ENCODE measurements at regions not wholly inside any gene's neighbourhood (a gene's known extent, or its start where the extent isn't known, plus 50 kb on each side); places are given as distances from the start of the nearest gene placed in this dataset.

- Histone ChIP-seq H3K27me3 (ENCODE audit: control insufficient read depth in 3 of 3, insufficient read depth in 3 of 3, low read length in 3 of 3) (peaks cover 3 to 8% (median 5%) of the 10 kb centered on the region in 3 donors), H3K4me1 (ENCODE audit: control insufficient read depth in 3 of 3, insufficient read depth in 3 of 3, low read length in 3 of 3) (no peaks in the 10 kb centered on the region), H3K36me3 (ENCODE audit: control insufficient read depth in 3 of 3, insufficient read depth in 3 of 3, low read length in 3 of 3) (no peaks in the 10 kb centered on the region), H3K4me3 (ENCODE audit: low read length in 3 of 3) (no peak overlapping the region), H3K9ac (ENCODE audit: low read depth in 1 of 3, low read length in 3 of 3) (no peak overlapping the region), H3K27ac (ENCODE audit: low read depth, low read length) (no peak overlapping the region), H3K9me3 (ENCODE audit: control insufficient read depth in 3 of 3, low read length in 3 of 3) (no peaks in the 10 kb centered on the region)
Measured at GRCh38 chr18:78914249-78914935, 65.2 kb upstream of the SALL3 start.

GRCh38 chr18:78915446-78916008 lies 64.1 kb upstream of the SALL3 start:
- H3K9ac ChIP-seq (ENCODE audit: low read depth in 1 of 3, low read length in 3 of 3): no peak overlapping the region
- H3K9me3 ChIP-seq (ENCODE audit: control insufficient read depth in 3 of 3, low read length in 3 of 3): no peaks in the 10 kb centered on the region
- no peak overlapping the region for H3K27ac ChIP-seq (ENCODE audit: low read depth, low read length)
- H3K27me3 ChIP-seq (ENCODE audit: control insufficient read depth in 3 of 3, insufficient read depth in 3 of 3, low read length in 3 of 3): peaks cover 3 to 8% (median 5%) of the 10 kb centered on the region in 3 donors
- no peaks in the 10 kb centered on the region for H3K36me3 ChIP-seq (ENCODE audit: control insufficient read depth in 3 of 3, insufficient read depth in 3 of 3, low read length in 3 of 3)
- H3K4me3 ChIP-seq (ENCODE audit: low read length in 3 of 3): no peak overlapping the region
- no peaks in the 10 kb centered on the region for H3K4me1 ChIP-seq (ENCODE audit: control insufficient read depth in 3 of 3, insufficient read depth in 3 of 3, low read length in 3 of 3)

DNA sequence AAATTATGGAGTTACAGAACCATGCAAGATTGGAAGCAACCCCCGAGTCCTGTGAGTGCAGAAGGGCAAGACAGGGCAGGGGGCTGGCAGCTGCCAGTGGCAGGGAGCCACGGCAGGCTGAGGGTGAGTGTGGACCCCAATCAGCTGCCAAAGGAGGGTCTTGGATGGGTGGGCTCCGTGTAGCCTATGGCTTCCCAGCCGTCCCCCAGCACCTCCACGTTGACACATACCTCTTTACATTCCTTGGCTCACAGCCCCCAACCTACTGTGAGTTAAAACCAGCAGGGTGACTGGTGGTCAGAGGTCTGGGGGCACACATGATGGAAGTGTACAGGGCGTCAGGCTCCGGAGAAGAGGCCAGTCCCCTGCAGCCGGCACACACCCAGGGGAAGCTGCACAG lies 60.9 kb upstream of the SALL3 start:
- Histone ChIP-seq H3K9me3 (ENCODE audit: control insufficient read depth in 3 of 3, low read length in 3 of 3) (peaks cover 0 to 4% (median 0%) of the 10 kb centered on the region in 3 donors), H3K9ac (ENCODE audit: low read depth in 1 of 3, low read length in 3 of 3) (no peak overlapping the region), H3K4me1 (ENCODE audit: control insufficient read depth in 3 of 3, insufficient read depth in 3 of 3, low read length in 3 of 3) (no peaks in the 10 kb centered on the region), H3K36me3 (ENCODE audit: control insufficient read depth in 3 of 3, insufficient read depth in 3 of 3, low read length in 3 of 3) (no peaks in the 10 kb centered on the region), H3K4me3 (ENCODE audit: low read length in 3 of 3) (no peak overlapping the region), H3K27me3 (ENCODE audit: control insufficient read depth in 3 of 3, insufficient read depth in 3 of 3, low read length in 3 of 3) (peaks cover 3 to 20% (median 5%) of the 10 kb centered on the region in 3 donors), H3K27ac (ENCODE audit: low read depth, low read length) (no peak overlapping the region)

GRCh38 chr18:78919956-78920355 lies 59.7 kb upstream of the SALL3 start:
- no peak overlapping the region for H3K4me3 ChIP-seq (ENCODE audit: low read length in 3 of 3)
- H3K4me1 ChIP-seq (ENCODE audit: control insufficient read depth in 3 of 3, insufficient read depth in 3 of 3, low read length in 3 of 3): no peaks in the 10 kb centered on the region
- no peak overlapping the region for H3K27ac ChIP-seq (ENCODE audit: low read depth, low read length)
- H3K27me3 ChIP-seq (ENCODE audit: control insufficient read depth in 3 of 3, insufficient read depth in 3 of 3, low read length in 3 of 3): peaks cover under 1 to 17% (median 3%) of the 10 kb centered on the region in 3 donors
- no peaks in the 10 kb centered on the region for H3K36me3 ChIP-seq (ENCODE audit: control insufficient read depth in 3 of 3, insufficient read depth in 3 of 3, low read length in 3 of 3)
- H3K9ac ChIP-seq (ENCODE audit: low read depth in 1 of 3, low read length in 3 of 3): no peak overlapping the region
- peaks cover 0 to 4% (median 0%) of the 10 kb centered on the region in 3 donors for H3K9me3 ChIP-seq (ENCODE audit: control insufficient read depth in 3 of 3, low read length in 3 of 3)

GRCh38 chr18:78920456-78921138 lies 59.0 kb upstream of the SALL3 start:
- Histone ChIP-seq H3K36me3 (ENCODE audit: control insufficient read depth in 3 of 3, insufficient read depth in 3 of 3, low read length in 3 of 3) (no peaks in the 10 kb centered on the region), H3K4me1 (ENCODE audit: control insufficient read depth in 3 of 3, insufficient read depth in 3 of 3, low read length in 3 of 3) (no peaks in the 10 kb centered on the region), H3K4me3 (ENCODE audit: low read length in 3 of 3) (no peak overlapping the region), H3K9ac (ENCODE audit: low read depth in 1 of 3, low read length in 3 of 3) (no peak overlapping the region), H3K27ac (ENCODE audit: low read depth, low read length) (no peak overlapping the region), H3K27me3 (ENCODE audit: control insufficient read depth in 3 of 3, insufficient read depth in 3 of 3, low read length in 3 of 3) (peaks cover 0 to 13% (median 3%) of the 10 kb centered on the region in 3 donors), H3K9me3 (ENCODE audit: control insufficient read depth in 3 of 3, low read length in 3 of 3) (peaks cover 0 to 4% (median 0%) of the 10 kb centered on the region in 3 donors)

DNA sequence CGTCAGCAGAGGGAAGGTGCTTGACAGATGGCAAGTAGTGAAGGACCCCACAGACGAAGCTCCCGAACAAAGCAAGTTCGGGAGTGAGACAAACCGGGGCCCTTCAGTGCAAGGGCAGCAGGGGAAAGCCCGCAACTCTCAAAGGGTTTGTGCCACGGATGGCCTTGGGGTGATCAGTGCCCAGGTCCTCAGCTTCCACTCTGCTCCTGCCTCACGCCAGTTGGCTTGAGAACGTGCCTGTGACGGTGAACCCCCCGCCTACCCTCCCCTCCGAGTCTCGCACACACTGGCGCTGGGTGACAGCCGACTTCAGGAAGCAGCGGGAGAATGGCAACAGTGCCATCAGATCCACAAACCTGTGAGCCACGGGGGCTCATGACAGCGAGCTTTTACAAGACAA lies 56.8 kb upstream of the SALL3 start:
- no peak overlapping the region for H3K27ac ChIP-seq (ENCODE audit: low read depth, low read length)
- H3K9me3 ChIP-seq (ENCODE audit: control insufficient read depth in 3 of 3, low read length in 3 of 3): peaks cover 0 to 4% (median 0%) of the 10 kb centered on the region in 3 donors
- H3K4me1 ChIP-seq (ENCODE audit: control insufficient read depth in 3 of 3, insufficient read depth in 3 of 3, low read length in 3 of 3): no peaks in the 10 kb centered on the region
- H3K27me3 ChIP-seq (ENCODE audit: control insufficient read depth in 3 of 3, insufficient read depth in 3 of 3, low read length in 3 of 3): peaks cover 0 to 14% (median 3%) of the 10 kb centered on the region in 3 donors
- no peak overlapping the region for H3K9ac ChIP-seq (ENCODE audit: low read depth in 1 of 3, low read length in 3 of 3)
- H3K36me3 ChIP-seq (ENCODE audit: control insufficient read depth in 3 of 3, insufficient read depth in 3 of 3, low read length in 3 of 3): no peaks in the 10 kb centered on the region
- H3K4me3 ChIP-seq (ENCODE audit: low read length in 3 of 3): no peak overlapping the region

DNA sequence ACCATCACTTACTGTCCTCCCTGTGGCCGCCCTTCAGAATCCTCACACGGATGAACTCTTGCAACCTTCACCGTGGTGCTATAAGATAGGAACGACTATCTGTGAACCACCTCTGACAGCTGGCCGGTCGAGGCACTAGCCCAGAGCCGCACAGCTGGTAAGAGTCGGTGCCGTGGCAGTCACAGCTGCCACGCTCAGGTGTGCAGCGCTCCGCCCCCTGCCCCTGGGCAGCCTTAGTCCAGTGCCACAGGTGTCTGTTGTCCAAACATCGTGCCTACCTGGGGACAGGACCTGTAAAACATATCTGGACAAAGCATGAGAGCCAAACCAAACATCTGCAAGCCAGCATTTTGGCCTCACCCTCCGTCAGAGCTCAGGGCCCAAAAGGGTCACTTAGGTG lies 55.3 kb upstream of the SALL3 start:
- no peak overlapping the region for H3K9ac ChIP-seq (ENCODE audit: low read depth in 1 of 3, low read length in 3 of 3)
- no peaks in the 10 kb centered on the region for H3K4me1 ChIP-seq (ENCODE audit: control insufficient read depth in 3 of 3, insufficient read depth in 3 of 3, low read length in 3 of 3)
- peaks cover 0 to 4% (median 0%) of the 10 kb centered on the region in 3 donors for H3K9me3 ChIP-seq (ENCODE audit: control insufficient read depth in 3 of 3, low read length in 3 of 3)
- no peak overlapping the region for H3K4me3 ChIP-seq (ENCODE audit: low read length in 3 of 3)
- no peak overlapping the region for H3K27ac ChIP-seq (ENCODE audit: low read depth, low read length)
- no peaks in the 10 kb centered on the region for H3K36me3 ChIP-seq (ENCODE audit: control insufficient read depth in 3 of 3, insufficient read depth in 3 of 3, low read length in 3 of 3)
- H3K27me3 ChIP-seq (ENCODE audit: control insufficient read depth in 3 of 3, insufficient read depth in 3 of 3, low read length in 3 of 3): peaks cover 0 to 14% (median 3%) of the 10 kb centered on the region in 3 donors

DNA sequence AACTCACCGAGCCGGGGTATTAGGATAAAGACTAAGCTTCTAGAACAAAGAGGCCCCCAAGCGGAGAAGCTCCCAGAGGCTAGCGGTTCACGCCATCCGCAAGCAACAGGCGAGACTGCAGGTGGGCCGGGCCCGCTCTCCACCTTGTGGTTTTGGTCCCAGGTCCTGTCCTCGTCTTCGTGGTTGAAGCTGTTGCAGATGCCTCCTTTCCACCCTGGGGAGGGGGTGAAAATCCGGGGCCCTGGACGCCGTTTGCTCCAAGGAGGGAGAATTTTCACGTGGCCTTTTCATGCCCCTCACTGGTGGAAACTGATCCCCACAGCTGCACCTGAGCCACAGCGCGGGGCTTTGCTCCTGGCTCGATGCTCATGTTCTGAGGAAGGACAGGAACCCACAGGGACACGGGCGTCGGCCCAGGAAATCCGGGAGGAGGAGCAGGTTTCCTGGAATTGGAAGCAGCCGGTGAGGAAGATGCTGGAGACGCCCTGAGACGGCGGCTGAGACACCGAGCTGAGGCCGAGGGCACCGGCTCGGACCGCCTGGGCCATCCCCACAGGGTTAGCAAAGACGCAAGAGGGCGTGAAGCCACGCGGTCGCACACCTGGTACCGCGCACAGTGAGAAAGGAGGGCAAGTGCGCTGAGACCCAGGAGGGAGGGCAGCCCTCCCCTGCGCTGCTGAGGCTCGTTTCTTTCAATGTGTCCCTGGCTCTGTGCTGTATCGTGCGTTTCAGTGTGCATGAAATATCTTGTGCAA lies 54.7 kb upstream of the SALL3 start:
- Histone ChIP-seq H3K9me3 (ENCODE audit: control insufficient read depth in 3 of 3, low read length in 3 of 3) (peaks cover 0 to 4% (median 0%) of the 10 kb centered on the region in 3 donors), H3K36me3 (ENCODE audit: control insufficient read depth in 3 of 3, insufficient read depth in 3 of 3, low read length in 3 of 3) (no peaks in the 10 kb centered on the region), H3K4me1 (ENCODE audit: control insufficient read depth in 3 of 3, insufficient read depth in 3 of 3, low read length in 3 of 3) (no peaks in the 10 kb centered on the region), H3K9ac (ENCODE audit: low read depth in 1 of 3, low read length in 3 of 3) (no peak overlapping the region), H3K27ac (ENCODE audit: low read depth, low read length) (no peak overlapping the region), H3K27me3 (ENCODE audit: control insufficient read depth in 3 of 3, insufficient read depth in 3 of 3, low read length in 3 of 3) (peaks cover 0 to 14% (median 3%) of the 10 kb centered on the region in 3 donors), H3K4me3 (ENCODE audit: low read length in 3 of 3) (no peak overlapping the region)

DNA sequence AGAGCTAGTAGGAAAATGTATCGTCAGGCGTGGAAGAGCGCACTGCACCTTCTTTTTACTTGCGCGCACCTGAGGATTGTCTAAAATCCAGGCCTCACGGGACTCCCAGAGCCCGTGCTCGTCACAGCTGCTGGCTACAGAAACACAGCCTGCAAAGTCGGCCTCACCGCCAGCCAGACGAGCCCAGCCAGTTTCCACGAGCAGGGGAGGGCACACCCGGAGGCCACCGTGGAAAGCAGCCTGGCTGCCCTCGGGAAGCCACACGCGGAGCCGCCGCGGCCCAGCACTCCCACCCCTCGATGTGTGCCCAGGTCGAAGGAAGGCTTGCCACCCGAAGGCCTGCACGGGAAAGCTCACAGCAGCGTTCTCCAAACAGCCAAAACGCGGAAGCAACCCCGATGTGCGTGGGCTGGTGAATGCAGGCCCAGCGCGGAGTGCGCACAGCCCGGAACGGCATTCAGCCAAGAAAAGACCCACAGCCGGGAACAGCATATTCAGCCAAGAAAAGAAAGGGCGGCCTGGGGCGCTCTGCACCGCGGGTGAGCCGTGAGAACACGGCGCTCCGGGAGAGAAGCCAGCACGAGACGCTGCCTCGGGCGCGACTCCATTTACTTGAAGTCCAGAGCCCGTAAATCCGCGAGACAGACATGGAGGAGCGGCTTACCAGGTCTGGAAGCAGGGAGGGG lies 53.9 kb upstream of the SALL3 start:
- no peaks in the 10 kb centered on the region for H3K4me1 ChIP-seq (ENCODE audit: control insufficient read depth in 3 of 3, insufficient read depth in 3 of 3, low read length in 3 of 3)

More for the DNA sequence above, 53.9 kb upstream of the SALL3 start:
- H3K9ac ChIP-seq (ENCODE audit: low read depth in 1 of 3, low read length in 3 of 3): no peak overlapping the region
- H3K9me3 ChIP-seq (ENCODE audit: control insufficient read depth in 3 of 3, low read length in 3 of 3): peaks cover 0 to 4% (median 0%) of the 10 kb centered on the region in 3 donors
- no peak overlapping the region for H3K4me3 ChIP-seq (ENCODE audit: low read length in 3 of 3)
- H3K36me3 ChIP-seq (ENCODE audit: control insufficient read depth in 3 of 3, insufficient read depth in 3 of 3, low read length in 3 of 3): no peaks in the 10 kb centered on the region
- peaks cover 0 to 14% (median 3%) of the 10 kb centered on the region in 3 donors for H3K27me3 ChIP-seq (ENCODE audit: control insufficient read depth in 3 of 3, insufficient read depth in 3 of 3, low read length in 3 of 3)
- H3K27ac ChIP-seq (ENCODE audit: low read depth, low read length): no peak overlapping the region
